Fibroblast of skin of back (primary cell): ENCODE measurements at regions not wholly inside any gene's neighbourhood (a gene's known extent, or its start where the extent isn't known, plus 50 kb on each side); places are given as distances from the start of the nearest gene placed in this dataset.

Experiments
- DNase-seq: peaks from one replicate; pipeline ENCODE4 v3.0.0-alpha.2; 2013

DNA sequence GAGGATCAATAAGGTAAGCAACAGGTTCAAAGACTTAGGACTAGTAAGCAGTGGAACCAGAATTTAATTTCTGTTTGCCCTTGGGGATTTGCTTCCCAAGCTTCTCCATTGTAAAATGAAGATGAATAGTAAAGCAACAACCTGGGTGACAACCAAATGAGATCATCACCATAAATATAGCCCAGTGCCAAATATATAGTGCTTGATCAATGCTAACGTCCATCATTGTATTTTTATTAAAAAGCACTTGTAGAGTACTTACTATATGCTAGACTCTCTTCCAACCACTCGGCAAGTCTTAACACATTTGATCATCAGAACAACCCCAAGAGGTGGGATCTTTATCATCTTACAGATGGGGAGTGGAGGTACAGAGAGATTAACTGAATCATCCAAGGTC is 51.5 kb upstream of the NMNAT3 start:
- DNase-seq, result no peak

DNA sequence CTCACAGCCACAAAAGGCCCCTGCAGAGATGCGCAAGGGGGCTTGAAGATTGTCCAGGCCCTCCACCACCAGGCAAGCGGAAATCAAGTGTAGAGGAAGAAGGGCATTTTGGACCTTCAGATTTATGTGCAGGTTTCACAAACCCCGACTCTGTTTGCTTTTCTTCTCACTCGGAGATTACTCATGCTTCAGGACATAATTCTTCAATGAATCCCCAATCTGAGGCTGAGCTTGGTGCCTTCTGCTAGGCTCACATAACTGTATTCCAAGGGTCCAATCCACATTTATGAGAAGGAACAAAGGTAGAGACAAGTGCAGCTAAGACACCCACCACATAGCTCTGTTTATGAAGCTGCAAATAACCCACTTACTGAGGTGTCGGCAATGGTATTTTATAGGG is 50.6 kb upstream of the NMNAT3 start:
- DNase-seq, result no peak
